GM10248 (cell line): ENCODE measurements at regions not wholly inside any gene's neighbourhood (a gene's known extent, or its start where the extent isn't known, plus 50 kb on each side); places are given as distances from the start of the nearest gene placed in this dataset.

Experiments used
- CTCF ChIA-PET: fragments of 300-600 bp; sonication (Branson Sonifier 250); formaldehyde crosslinking; extraction: SDS; loops from one replicate; lab custom pipeline; 2021; ENCODE audit warnings: antibody characterized with exemption; lab: Yijun Ruan, JAX
- POLR2A ChIA-PET: fragments of 350-650 bp; sonication (Branson Sonifier 250); formaldehyde crosslinking; extraction: SDS; loops from one replicate; lab custom pipeline; 2020; ENCODE audit warnings: antibody characterized with exemption; lab: Yijun Ruan, JAX
- DNase-seq: peaks from one replicate; pipeline ENCODE4 v3.0.0; 2012; ENCODE audit errors: extremely low spot score
- CTCF ChIP-seq: IDR thresholded peaks from 2 replicates; pipeline ENCODE4 v1.5.1; 2012; ENCODE audit warnings: mild to moderate bottlenecking, low read depth; ENCODE audit errors: extremely low read depth, missing control alignments, control extremely low read depth

- POLR2A ChIA-PET, result no interaction called here
- TF ChIP-seq CTCF, result no peak
- CTCF ChIA-PET, result no interaction called here
- no peak for DNase-seq
Measured at GRCh38 chr12:126999352-126999751, 1267.6 kb upstream of the TMEM132C start.

GRCh38 chr12:127005406-127005805 is 1261.6 kb upstream of the TMEM132C start:
- DNase-seq, result no peak
- POLR2A ChIA-PET, result no interaction called here
- CTCF ChIA-PET, result no interaction called here
- no peak for TF ChIP-seq CTCF

GRCh38 chr12:127006972-127007371 is 1260.0 kb upstream of the TMEM132C start:
- ChIA-PET CTCF (interaction anchor here (1.2 to 1.5 kb wide), 2 partner anchors 10 to 16 kb away, joined by 3 to 6 read pairs; no protein-coding TSS in a partner anchor), POLR2A (no interaction called here)
- no peak for TF ChIP-seq CTCF
- no peak for DNase-seq

GRCh38 chr12:127008755-127009403 is 1258.1 kb upstream of the TMEM132C start:
- DNase-seq, result no peak
- ChIA-PET POLR2A (no interaction called here), CTCF (no interaction called here)
- TF ChIP-seq CTCF, result no peak

GRCh38 chr12:127012109-127012508 is 1254.9 kb upstream of the TMEM132C start:
- CTCF ChIA-PET, result no interaction called here
- no peak for TF ChIP-seq CTCF

GRCh38 chr12:127013197-127013596 is 1253.8 kb upstream of the TMEM132C start:
- no peak for TF ChIP-seq CTCF
- DNase-seq, result no peak
- ChIA-PET CTCF (no interaction called here), POLR2A (no interaction called here)

More at GRCh38 chr12:127012109-127012508, 1254.9 kb upstream of the TMEM132C start:
- no peak for DNase-seq
- POLR2A ChIA-PET, result no interaction called here
